HEK293 (cell line): ENCODE measurements at regions not wholly inside any gene's neighbourhood (a gene's known extent, or its start where the extent isn't known, plus 50 kb on each side); places are given as distances from the start of the nearest gene placed in this dataset.

Source experiments
- HOXA7 ChIP-seq: sonication (generic); formaldehyde crosslinking; IDR thresholded peaks from 2 replicates; pipeline ENCODE4 v1.8.1; 2022; ENCODE audit warnings: missing genetic modification reagents, borderline replicate concordance
- PRDM1 ChIP-seq: fragments of 450-650 bp; formaldehyde crosslinking; IDR thresholded peaks from 2 replicates; pipeline ENCODE4; 2016; ENCODE audit warnings: missing biosample characterization, missing genetic modification characterization
- ZBTB21 ChIP-seq: fragments of 450-650 bp; formaldehyde crosslinking; IDR thresholded peaks from 2 replicates; pipeline ENCODE4 v1.5.1; 2017; ENCODE audit warnings: missing biosample characterization, missing genetic modification characterization
- ZEB2 ChIP-seq: fragments of 450-650 bp; formaldehyde crosslinking; IDR thresholded peaks from 2 replicates; pipeline ENCODE4 v1.5.1; 2016; ENCODE audit warnings: missing biosample characterization, missing genetic modification characterization
- ZFP3 ChIP-seq: fragments of 450-650 bp; formaldehyde crosslinking; IDR thresholded peaks from 2 replicates; pipeline ENCODE4 v1.5.1; 2016; ENCODE audit warnings: low read depth, missing biosample characterization, missing genetic modification characterization
- ZNF274 ChIP-seq, 2 experiments: fragments of 200-500 bp in 1 of 2; fragments of 450-650 bp in 1 of 2; sonication (Bioruptor generic) in 1 of 2; formaldehyde crosslinking in 1 of 2; IDR thresholded peaks; 2 replicates each; pipeline versions ENCODE4 v1.5.1 to v1.6.1; 2014 to 2016; ENCODE audit warnings: borderline replicate concordance in 1 of 2, inconsistent platforms in 1 of 2, low read length in 1 of 2, missing biosample characterization in 1 of 2, missing genetic modification characterization in 1 of 2
- ZNF324 ChIP-seq: fragments of 450-650 bp; formaldehyde crosslinking; IDR thresholded peaks from 2 replicates; pipeline ENCODE4 v1.5.1; 2016; ENCODE audit warnings: missing biosample characterization, missing genetic modification characterization
- ZNF558 ChIP-seq: fragments of 450-650 bp; formaldehyde crosslinking; IDR thresholded peaks from 2 replicates; pipeline ENCODE4 v1.5.1; 2016; ENCODE audit warnings: missing biosample characterization, missing genetic modification characterization
- ZNF830 ChIP-seq: fragments of 450-650 bp; IDR thresholded peaks from 2 replicates; pipeline ENCODE4 v1.5.0; 2018; ENCODE audit warnings: missing biosample characterization, missing genetic modification characterization, low read depth, mild to moderate bottlenecking, moderate library complexity
- ZXDB ChIP-seq: fragments of 450-650 bp; formaldehyde crosslinking; IDR thresholded peaks from 2 replicates; pipeline ENCODE4 v1.5.1; 2016; ENCODE audit warnings: missing biosample characterization, missing genetic modification characterization
- TF ChIP-seq, protein P1 (sequence below): fragments of 450-650 bp; formaldehyde crosslinking; IDR thresholded peaks from 2 replicates; pipeline ENCODE4 v1.5.1; 2016; ENCODE audit warnings: missing biosample characterization, missing genetic modification characterization
- TF ChIP-seq, protein P2 (sequence below): fragments of 450-650 bp; formaldehyde crosslinking; IDR thresholded peaks from 2 replicates; pipeline ENCODE4 v1.5.1; 2017; ENCODE audit warnings: missing biosample characterization, missing genetic modification characterization
- TF ChIP-seq, protein P3 (sequence below): fragments of 450-650 bp; formaldehyde crosslinking; IDR thresholded peaks from 2 replicates; pipeline ENCODE4 v1.5.1; 2016; ENCODE audit warnings: missing biosample characterization, missing genetic modification characterization
- TF ChIP-seq, protein P4 (sequence below): fragments of 450-650 bp; formaldehyde crosslinking; IDR thresholded peaks from 2 replicates; pipeline ENCODE4 v1.5.1; 2016; ENCODE audit warnings: missing biosample characterization, missing genetic modification characterization

DNA sequence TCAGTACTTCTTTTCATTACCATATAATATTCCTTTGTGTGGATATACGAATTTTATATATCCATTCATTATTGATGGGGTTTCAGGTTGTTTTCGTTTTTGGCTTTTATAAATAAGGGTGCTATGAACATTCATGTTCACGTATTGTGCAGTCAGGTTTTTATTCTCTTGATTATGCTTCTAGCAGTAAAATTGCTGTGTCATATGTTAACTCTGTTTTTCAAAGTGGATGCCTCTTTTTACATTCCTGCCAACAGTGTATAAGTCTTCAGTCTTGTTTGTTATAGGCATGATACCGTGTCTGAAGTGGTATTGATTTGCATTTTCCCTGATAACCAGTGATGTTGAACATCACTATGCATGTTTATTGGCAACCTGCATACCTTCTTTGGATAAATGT lies 127.1 kb upstream of the CNTNAP2 start:
- TF ChIP-seq, protein P1, sequence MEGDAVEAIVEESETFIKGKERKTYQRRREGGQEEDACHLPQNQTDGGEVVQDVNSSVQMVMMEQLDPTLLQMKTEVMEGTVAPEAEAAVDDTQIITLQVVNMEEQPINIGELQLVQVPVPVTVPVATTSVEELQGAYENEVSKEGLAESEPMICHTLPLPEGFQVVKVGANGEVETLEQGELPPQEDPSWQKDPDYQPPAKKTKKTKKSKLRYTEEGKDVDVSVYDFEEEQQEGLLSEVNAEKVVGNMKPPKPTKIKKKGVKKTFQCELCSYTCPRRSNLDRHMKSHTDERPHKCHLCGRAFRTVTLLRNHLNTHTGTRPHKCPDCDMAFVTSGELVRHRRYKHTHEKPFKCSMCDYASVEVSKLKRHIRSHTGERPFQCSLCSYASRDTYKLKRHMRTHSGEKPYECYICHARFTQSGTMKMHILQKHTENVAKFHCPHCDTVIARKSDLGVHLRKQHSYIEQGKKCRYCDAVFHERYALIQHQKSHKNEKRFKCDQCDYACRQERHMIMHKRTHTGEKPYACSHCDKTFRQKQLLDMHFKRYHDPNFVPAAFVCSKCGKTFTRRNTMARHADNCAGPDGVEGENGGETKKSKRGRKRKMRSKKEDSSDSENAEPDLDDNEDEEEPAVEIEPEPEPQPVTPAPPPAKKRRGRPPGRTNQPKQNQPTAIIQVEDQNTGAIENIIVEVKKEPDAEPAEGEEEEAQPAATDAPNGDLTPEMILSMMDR: no peak
- TF ChIP-seq ZBTB21 (tag by site-specific recombination): no peak
- TF ChIP-seq, protein P2, sequence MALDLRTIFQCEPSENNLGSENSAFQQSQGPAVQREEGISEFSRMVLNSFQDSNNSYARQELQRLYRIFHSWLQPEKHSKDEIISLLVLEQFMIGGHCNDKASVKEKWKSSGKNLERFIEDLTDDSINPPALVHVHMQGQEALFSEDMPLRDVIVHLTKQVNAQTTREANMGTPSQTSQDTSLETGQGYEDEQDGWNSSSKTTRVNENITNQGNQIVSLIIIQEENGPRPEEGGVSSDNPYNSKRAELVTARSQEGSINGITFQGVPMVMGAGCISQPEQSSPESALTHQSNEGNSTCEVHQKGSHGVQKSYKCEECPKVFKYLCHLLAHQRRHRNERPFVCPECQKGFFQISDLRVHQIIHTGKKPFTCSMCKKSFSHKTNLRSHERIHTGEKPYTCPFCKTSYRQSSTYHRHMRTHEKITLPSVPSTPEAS (tag by site-specific recombination): no peak
- no peak for TF ChIP-seq ZEB2 (tag by site-specific recombination)
- TF ChIP-seq ZNF274 (IDR thresholded peaks at IDR 0.05; ENCODE audit: low read length): no peak
- no peak for TF ChIP-seq ZNF274 (tag by site-specific recombination; IDR thresholded peaks at IDR 0.05; ENCODE audit: borderline replicate concordance)
- TF ChIP-seq, protein P3, sequence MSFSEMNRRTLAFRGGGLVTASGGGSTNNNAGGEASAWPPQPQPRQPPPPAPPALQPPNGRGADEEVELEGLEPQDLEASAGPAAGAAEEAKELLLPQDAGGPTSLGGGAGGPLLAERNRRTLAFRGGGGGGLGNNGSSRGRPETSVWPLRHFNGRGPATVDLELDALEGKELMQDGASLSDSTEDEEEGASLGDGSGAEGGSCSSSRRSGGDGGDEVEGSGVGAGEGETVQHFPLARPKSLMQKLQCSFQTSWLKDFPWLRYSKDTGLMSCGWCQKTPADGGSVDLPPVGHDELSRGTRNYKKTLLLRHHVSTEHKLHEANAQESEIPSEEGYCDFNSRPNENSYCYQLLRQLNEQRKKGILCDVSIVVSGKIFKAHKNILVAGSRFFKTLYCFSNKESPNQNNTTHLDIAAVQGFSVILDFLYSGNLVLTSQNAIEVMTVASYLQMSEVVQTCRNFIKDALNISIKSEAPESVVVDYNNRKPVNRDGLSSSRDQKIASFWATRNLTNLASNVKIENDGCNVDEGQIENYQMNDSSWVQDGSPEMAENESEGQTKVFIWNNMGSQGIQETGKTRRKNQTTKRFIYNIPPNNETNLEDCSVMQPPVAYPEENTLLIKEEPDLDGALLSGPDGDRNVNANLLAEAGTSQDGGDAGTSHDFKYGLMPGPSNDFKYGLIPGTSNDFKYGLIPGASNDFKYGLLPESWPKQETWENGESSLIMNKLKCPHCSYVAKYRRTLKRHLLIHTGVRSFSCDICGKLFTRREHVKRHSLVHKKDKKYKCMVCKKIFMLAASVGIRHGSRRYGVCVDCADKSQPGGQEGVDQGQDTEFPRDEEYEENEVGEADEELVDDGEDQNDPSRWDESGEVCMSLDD: no peak
- TF ChIP-seq, protein P4, sequence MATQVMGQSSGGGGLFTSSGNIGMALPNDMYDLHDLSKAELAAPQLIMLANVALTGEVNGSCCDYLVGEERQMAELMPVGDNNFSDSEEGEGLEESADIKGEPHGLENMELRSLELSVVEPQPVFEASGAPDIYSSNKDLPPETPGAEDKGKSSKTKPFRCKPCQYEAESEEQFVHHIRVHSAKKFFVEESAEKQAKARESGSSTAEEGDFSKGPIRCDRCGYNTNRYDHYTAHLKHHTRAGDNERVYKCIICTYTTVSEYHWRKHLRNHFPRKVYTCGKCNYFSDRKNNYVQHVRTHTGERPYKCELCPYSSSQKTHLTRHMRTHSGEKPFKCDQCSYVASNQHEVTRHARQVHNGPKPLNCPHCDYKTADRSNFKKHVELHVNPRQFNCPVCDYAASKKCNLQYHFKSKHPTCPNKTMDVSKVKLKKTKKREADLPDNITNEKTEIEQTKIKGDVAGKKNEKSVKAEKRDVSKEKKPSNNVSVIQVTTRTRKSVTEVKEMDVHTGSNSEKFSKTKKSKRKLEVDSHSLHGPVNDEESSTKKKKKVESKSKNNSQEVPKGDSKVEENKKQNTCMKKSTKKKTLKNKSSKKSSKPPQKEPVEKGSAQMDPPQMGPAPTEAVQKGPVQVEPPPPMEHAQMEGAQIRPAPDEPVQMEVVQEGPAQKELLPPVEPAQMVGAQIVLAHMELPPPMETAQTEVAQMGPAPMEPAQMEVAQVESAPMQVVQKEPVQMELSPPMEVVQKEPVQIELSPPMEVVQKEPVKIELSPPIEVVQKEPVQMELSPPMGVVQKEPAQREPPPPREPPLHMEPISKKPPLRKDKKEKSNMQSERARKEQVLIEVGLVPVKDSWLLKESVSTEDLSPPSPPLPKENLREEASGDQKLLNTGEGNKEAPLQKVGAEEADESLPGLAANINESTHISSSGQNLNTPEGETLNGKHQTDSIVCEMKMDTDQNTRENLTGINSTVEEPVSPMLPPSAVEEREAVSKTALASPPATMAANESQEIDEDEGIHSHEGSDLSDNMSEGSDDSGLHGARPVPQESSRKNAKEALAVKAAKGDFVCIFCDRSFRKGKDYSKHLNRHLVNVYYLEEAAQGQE (tag by site-specific recombination): no peak
- TF ChIP-seq ZFP3 (tag by site-specific recombination): no peak
- no peak for TF ChIP-seq HOXA7 (CRISPR knock-in tag)
- TF ChIP-seq ZXDB (tag by site-specific recombination): no peak
- no peak for TF ChIP-seq PRDM1 (tag by site-specific recombination)
- TF ChIP-seq ZNF830 (tag by site-specific recombination): no peak
- no peak for TF ChIP-seq ZNF558 (tag by site-specific recombination)
- no peak for TF ChIP-seq ZNF324
